ENCODE measurements at regions not wholly inside any gene's neighbourhood (a gene's known extent, or its start where the extent isn't known, plus 50 kb on each side); places are given as distances from the start of the nearest gene placed in this dataset.

- no peak overlapping the region for H2AFZ ChIP-seq (ENCODE audit: low read length)
- no peak overlapping the region for H3K4ac ChIP-seq (ENCODE audit: low read depth, low read length)
- Mint-ChIP-seq H3K27ac (no peak overlapping the region), H3K27me3 (ENCODE audit: low read depth) (no peaks in the 10 kb centered on the region), H3K4me1 (no peaks in the 10 kb centered on the region), H3K36me3 (ENCODE audit: insufficient read depth in 1 of 3, low read depth in 3 of 3) (no peaks in the 10 kb centered on the region), H3K9me3 (no peaks in the 10 kb centered on the region; a peak in 1 of 5 replicates), H3K4me3 (no peak overlapping the region)
- TF ChIP-seq CTCF (conservative IDR thresholded peaks at IDR 0.05), result no peak
- H3K18ac ChIP-seq (ENCODE audit: insufficient read length, low read depth, low read length), result no peak overlapping the region
- no CpG with 5 or more reads among the region's 1 CpG for WGBS (ENCODE audit: extremely low coverage, insufficient read length, low lambda C conversion rate)
- no peak overlapping the region for H2BK5ac ChIP-seq (ENCODE audit: insufficient read length, low read length)
- no peak overlapping the region for H3K27ac ChIP-seq (ENCODE audit: insufficient read length, low read depth, low read length)
- H3T11ph ChIP-seq (ENCODE audit: low read length), result no peak overlapping the region
- H3K56ac ChIP-seq (ENCODE audit: insufficient read length, low read depth, low read length), result no peak overlapping the region
- H2BK20ac ChIP-seq (ENCODE audit: low read depth, low read length, poor library complexity, severe bottlenecking), result no peak overlapping the region
- no peak overlapping the region for H3K14ac ChIP-seq (ENCODE audit: insufficient read depth, low read length)
- no peaks in the 10 kb centered on the region for H3K79me2 ChIP-seq (ENCODE audit: insufficient read depth, low read length)
- H3K4me2 ChIP-seq (ENCODE audit: insufficient read depth, insufficient read length, low read length), result no peak overlapping the region
- H2BK12ac ChIP-seq (ENCODE audit: insufficient read length, low read depth, low read length), result no peak overlapping the region
- H2BK120ac ChIP-seq (ENCODE audit: low read depth, low read length, poor library complexity, severe bottlenecking), result no peak overlapping the region
- H3K9ac ChIP-seq (ENCODE audit: extremely low read depth, insufficient read length, low read length), result no peak overlapping the region
- H3K9me3 ChIP-seq (ENCODE audit: control insufficient read depth, low read depth, low read length), result no peaks in the 10 kb centered on the region
- H4K5ac ChIP-seq (ENCODE audit: insufficient read length, low read depth, low read length), result no peak overlapping the region
- no peaks in the 10 kb centered on the region for H3K23me2 ChIP-seq (ENCODE audit: insufficient read length, low read depth, low read length, poor library complexity, severe bottlenecking)
- H3K79me1 ChIP-seq (ENCODE audit: insufficient read depth, low read depth, low read length, poor library complexity, severe bottlenecking), result no peaks in the 10 kb centered on the region
- no peak overlapping the region for H2AK5ac ChIP-seq (ENCODE audit: insufficient read length, low read length)
- H3K27me3 ChIP-seq (ENCODE audit: insufficient read depth, low read length), result no peaks in the 10 kb centered on the region
- no peaks in the 10 kb centered on the region for H3K4me1 ChIP-seq (ENCODE audit: insufficient read depth, low read length)
- H4K20me1 ChIP-seq (ENCODE audit: control insufficient read depth, insufficient read depth, insufficient read length), result no peaks in the 10 kb centered on the region
- no peak for DNase-seq
- no peak overlapping the region for H3K23ac ChIP-seq (ENCODE audit: insufficient read length, low read depth, low read length)
- H4K8ac ChIP-seq (replicated peaks; ENCODE audit: insufficient read length, low read depth, low read length), result no peak overlapping the region
- no peak overlapping the region for H2BK15ac ChIP-seq (ENCODE audit: low read depth, low read length)
- no peak overlapping the region for H4K91ac ChIP-seq (ENCODE audit: insufficient read length, low read depth, low read length)
These were observed 340.7 kb upstream of the SLIT2 start for GRCh38 chr4:19910861-19911525.
